GM12864 (cell line): ENCODE measurements at regions not wholly inside any gene's neighbourhood (a gene's known extent, or its start where the extent isn't known, plus 50 kb on each side); places are given as distances from the start of the nearest gene placed in this dataset.

Experiments used
- DNase-seq: peaks from one replicate; pipeline ENCODE4 v3.0.0-alpha.2; 2011; ENCODE audit warnings: low read depth
- H3K4me3 ChIP-seq: 2 replicates; pipeline ENCODE4 v1.5.1; 2011; ENCODE audit warnings: mild to moderate bottlenecking, low read depth, low read length, control low read depth
- TF ChIP-seq, protein P1 (sequence below): IDR thresholded peaks from 2 replicates; pipeline ENCODE4 v1.5.1; 2011; ENCODE audit warnings: low read depth, mild to moderate bottlenecking, moderate library complexity, low read length, control low read depth, inconsistent platforms; ENCODE audit errors: missing control alignments

DNA sequence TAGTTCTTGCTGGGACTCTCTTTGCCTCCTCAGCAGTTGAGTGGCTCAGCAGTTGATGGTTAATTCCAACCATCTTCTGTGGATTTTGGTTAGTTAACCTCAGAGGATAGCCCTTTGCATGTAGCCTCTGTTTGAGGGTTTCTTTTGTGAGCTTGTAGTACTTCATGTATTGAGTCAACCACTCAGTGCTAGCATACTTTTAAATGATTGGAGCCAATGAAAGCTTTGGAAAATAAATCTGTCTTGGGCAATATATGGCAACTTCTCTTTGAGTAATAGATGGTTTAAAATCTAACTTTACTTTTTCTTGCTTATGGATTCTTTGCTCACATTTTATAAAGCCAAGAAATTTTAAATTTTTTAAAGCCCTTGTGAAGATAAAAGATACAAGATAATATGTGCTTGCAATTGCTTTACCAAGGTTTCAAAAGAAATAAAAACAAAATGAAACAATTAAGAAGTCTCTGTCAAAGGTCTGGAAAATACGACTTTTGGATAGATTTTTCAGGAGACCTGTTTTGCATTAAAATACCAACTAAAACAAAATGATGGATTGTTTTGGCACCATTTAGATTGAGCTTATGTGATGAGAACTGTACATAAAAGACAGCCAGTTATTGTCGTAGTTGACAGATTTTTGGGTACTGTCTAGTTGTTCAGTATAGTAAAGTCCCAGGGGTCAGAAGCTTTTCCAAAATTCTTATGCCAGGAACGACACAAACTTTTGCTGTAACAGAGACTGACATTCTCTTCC, 181.9 kb downstream of the SPRY1 start:
- no peak overlapping the region for H3K4me3 ChIP-seq
- DNase-seq = no peak
- TF ChIP-seq, protein P1, sequence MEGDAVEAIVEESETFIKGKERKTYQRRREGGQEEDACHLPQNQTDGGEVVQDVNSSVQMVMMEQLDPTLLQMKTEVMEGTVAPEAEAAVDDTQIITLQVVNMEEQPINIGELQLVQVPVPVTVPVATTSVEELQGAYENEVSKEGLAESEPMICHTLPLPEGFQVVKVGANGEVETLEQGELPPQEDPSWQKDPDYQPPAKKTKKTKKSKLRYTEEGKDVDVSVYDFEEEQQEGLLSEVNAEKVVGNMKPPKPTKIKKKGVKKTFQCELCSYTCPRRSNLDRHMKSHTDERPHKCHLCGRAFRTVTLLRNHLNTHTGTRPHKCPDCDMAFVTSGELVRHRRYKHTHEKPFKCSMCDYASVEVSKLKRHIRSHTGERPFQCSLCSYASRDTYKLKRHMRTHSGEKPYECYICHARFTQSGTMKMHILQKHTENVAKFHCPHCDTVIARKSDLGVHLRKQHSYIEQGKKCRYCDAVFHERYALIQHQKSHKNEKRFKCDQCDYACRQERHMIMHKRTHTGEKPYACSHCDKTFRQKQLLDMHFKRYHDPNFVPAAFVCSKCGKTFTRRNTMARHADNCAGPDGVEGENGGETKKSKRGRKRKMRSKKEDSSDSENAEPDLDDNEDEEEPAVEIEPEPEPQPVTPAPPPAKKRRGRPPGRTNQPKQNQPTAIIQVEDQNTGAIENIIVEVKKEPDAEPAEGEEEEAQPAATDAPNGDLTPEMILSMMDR = no peak

DNA sequence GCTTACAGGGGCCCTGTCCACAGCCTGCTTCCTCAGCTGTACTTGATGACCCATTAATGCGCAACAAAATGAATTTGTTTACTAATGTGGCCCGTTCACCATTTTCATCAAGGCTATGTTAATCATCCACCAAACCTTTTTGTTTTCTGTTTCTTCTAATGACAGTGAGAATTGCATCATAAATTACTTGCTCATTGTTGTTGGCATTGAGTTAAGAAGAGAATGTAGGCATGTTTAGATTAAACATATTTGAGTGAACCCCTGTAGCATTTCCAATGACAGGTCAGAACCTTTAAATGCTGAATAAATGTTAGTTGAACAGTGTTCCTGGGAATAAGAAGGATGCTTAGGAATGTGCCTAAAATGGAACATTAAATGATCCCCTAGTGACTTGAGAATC, 183.4 kb downstream of the SPRY1 start:
- no peak for DNase-seq
- H3K4me3 ChIP-seq = no peak overlapping the region
- TF ChIP-seq, protein P1 = no peak

DNA sequence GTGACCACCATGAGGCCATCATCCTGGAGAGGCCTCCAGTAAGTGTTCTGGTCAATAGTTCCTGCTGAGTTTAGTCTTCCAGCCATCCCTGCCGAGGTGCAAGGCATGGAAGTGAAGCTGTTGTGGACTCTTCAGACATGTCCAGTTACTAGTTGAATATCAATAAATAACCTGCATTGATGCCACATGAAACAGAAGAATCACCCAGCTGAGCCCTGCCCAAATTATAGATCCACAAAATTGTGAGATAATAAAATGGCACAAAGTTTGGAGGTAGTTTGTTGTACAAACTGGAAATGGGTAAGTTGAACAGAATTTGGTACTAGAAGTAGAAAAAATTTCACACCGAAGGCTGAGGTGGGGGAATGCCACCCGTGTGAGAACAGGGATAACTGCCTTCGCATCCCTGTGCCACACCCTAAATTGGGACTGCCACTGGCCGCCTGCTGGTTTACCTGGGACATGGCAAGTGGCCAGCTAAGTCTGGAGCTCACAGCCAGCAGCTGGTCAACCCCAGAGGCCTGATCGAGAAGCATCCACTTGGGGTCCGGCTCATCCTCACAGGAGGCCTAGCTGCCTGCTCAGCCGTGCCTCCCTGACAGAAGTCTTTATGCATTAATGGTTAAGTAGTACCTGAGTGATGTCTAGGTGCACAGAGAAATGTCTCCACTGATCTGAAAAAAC, 184.5 kb downstream of the SPRY1 start:
- H3K4me3 ChIP-seq = no peak overlapping the region
- DNase-seq = no peak
- TF ChIP-seq, protein P1 = no peak

DNA sequence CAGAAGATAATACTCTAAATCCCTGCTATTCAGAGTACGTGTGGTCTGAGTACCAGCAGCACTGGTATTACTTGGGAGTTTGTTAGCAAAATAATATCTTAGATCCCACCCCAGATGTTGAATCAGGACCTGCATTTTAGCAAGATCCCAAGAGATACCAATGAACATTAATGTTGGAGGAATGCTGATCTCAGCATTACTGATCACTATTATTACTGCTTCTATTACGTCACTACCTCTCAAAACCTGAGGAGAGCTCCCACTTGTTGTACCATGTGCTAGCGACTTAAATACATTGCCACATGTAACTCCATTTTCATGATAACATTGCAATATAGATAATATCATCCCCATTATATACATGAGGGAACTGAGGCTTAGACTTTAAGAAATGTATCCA, 185.2 kb downstream of the SPRY1 start:
- no peak for DNase-seq
- TF ChIP-seq, protein P1 = no peak
- no peak overlapping the region for H3K4me3 ChIP-seq

DNA sequence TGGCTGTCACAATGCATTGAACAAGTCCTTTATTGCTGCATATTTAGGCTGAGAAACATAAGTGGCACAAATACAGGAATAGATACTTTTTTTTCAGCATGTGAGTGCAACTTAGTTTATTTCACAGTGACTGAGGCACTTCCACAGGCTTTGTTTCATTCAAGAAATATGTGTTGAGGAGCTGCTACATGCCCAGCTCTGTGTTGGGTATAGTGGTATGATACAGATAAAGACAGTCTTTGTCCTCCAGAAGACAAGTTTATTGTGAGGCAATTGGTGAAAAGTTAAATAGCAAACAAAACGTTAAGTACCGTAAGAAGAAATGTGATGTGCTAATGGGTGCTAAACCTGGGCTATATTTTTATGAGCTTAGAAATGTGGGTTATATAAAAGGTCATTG, 186.4 kb downstream of the SPRY1 start:
- TF ChIP-seq, protein P1 = no peak
- H3K4me3 ChIP-seq = no peak overlapping the region
- DNase-seq = no peak

DNA sequence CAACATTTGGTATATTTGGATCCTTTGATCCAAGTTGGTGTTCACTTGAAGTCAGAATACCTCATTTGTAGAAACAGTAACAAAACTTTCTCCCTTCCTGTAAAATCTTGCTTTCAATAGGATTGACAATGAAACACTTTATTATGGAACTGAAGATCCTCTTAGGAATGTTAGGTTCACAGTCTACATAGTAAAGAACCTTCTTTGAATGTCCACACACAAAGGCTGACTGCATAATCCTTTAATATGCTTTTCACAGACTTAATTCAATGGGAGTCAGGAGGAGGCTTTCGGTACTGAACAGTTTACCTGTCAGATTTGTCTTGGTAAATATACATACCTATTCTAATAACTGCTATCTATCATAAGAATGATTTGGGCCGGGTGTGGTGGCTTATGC, 188.5 kb downstream of the SPRY1 start:
- no peak for DNase-seq
- H3K4me3 ChIP-seq = no peak overlapping the region
- TF ChIP-seq, protein P1 = no peak
